GM18517 (cell line): ENCODE measurements at regions not wholly inside any gene's neighbourhood (a gene's known extent, or its start where the extent isn't known, plus 50 kb on each side); places are given as distances from the start of the nearest gene placed in this dataset.
"Not testable (repeated sequence)": the region's sequence is repeated elsewhere in the genome, so short reads cannot be mapped to it uniquely, and the experiment has no call there.

Source experiments
- ATAC-seq: cut with Tn5 transposase; IDR thresholded peaks from one replicate; pipeline ENCODE4 v1.9.1; 2021; ENCODE audit warnings: mild to moderate bottlenecking, moderate library complexity; ENCODE audit not compliant: unreplicated experiment

- no peak for ATAC-seq
Measured at GRCh38 chr2:223457301-223457700, 144.9 kb downstream of the SCG2 start.

GRCh38 chr2:223459328-223459939, 142.7 kb downstream of the SCG2 start:
- no peak for ATAC-seq

- no peak for ATAC-seq
Measured at GRCh38 chr2:223460209-223460608, 142.0 kb downstream of the SCG2 start.

DNA sequence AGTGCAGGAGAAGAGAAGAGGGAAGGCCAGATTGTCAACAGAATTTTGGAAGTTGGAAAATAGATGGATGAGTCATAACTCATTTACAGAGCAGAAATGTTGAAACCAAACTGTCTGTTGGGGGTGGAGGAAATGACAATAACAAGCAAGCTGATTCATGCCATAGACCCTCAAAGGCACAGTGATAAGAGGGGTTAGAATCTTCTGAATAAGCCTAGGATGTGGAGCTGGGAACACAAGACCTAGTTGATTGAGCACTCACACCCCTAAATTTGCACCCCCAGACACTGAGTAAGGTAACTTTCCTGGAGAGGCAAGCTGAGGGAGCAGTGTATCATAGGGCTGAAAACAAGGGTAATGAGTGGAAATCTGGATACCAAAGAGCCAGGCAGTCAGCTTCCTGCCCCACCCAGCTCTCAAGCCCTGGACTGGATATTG, 141.4 kb downstream of the SCG2 start:
- ATAC-seq, result no peak

DNA sequence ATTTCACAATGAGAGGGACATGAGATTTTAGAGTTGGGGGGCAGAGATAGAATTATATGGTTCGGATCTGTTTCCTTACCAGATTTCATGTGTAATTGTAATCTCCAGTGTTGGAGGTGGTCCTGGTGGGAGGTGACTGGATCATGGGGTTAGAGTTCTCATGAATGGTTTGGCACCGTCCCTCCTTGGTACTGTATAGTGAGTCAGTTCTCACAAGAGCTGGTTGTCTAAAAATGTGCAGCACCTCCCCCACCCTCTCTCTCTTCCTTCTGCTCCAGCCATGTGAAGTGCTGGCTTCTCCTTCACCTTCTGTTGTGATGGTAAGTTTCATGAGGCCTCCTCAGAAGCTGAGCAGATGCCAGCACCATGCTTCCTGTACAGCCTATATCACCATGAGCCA, 138.1 kb downstream of the SCG2 start:
- no peak for ATAC-seq

DNA sequence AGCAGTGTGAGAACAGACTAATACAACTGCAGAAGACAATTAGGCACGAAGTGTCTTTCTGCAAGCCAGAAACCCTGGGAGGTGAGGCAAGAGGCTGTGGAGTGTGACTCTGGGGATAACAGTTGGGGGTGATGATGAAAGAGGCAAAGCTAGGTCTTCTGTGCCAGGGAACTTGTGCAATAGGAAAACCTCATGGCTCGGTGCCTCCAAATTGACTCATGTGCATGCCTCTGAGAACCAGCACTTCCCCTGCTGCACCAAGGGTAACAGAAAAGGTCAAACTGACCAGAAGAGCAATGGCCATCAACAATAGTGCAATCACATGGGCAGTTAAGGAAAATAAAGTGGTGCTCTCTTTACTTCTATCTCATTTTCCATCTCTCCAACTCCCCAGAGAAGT, 136.4 kb downstream of the SCG2 start:
- ATAC-seq, result no peak

GRCh38 chr2:223467196-223467595, 135.0 kb downstream of the SCG2 start:
- ATAC-seq, result no peak

GRCh38 chr2:223469270-223470046, 132.7 kb downstream of the SCG2 start:
- no peak for ATAC-seq

DNA sequence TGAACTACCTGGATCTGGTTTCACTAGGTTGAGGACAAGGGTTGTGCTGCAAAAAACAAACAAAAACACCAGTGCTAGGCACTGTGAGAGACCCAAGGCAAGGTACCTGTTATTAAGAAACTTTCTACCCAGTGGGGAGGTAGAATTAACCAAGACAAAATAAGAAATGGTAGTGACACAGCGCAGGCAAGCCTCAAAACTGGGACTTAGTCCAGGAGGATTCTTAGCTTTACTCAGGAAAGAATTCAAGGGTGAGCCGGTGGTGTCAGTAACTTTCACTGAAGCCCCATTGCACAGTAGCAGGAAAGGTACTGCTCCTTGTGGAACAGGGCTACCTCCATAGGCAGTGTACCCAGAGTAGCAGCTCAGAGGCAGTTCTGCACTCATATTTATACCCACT, 131.6 kb downstream of the SCG2 start:
- ATAC-seq, result no peak

DNA sequence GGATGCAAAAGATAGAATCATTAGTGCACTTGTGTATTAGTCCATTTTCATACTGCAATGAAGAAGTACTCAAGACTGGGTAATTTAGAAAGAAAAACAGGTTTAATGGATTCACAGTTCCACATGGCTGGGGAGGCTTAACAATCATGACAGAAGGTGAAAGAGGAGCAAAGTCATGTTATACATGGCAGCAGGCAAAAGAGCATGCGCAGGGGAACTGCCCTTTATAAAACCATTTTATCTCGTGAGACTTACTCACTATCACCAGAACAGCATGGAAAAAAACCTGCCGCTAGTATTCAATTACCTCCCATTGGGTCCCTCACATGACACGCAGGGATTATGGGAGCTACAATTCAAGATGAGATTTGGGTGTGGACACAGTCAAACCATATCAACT, 129.4 kb downstream of the SCG2 start:
- no peak for ATAC-seq

- no peak for ATAC-seq
Measured at GRCh38 chr2:223474893-223475292, 127.3 kb downstream of the SCG2 start.

- ATAC-seq, result no peak
Measured at GRCh38 chr2:223475901-223476300, 126.3 kb downstream of the SCG2 start.

GRCh38 chr2:223477318-223477717, 124.8 kb downstream of the SCG2 start:
- ATAC-seq, result no peak

DNA sequence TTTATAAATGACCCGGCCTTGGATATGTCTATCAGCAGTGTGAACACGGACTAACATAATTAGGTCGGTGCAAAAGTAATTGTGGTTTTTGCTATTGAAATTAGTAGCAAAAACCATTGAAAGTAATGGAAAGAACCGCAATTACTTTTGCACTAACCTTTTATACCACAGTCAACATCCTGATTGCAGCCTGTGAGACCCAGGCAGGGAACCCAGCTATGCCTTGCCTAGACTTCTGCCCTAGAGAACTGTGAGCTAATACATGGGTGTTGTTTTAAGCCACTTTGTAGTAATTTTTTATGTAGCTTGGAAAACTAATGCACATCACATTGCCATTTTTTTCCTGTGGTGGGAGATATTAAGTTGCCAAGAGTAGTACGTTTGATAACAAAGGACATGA, 120.7 kb downstream of the SCG2 start:
- no peak for ATAC-seq

GRCh38 chr2:223486751-223487150, 115.4 kb downstream of the SCG2 start:
- no peak for ATAC-seq

- no peak for ATAC-seq
Measured at GRCh38 chr2:223487214-223487846, 114.8 kb downstream of the SCG2 start.

DNA sequence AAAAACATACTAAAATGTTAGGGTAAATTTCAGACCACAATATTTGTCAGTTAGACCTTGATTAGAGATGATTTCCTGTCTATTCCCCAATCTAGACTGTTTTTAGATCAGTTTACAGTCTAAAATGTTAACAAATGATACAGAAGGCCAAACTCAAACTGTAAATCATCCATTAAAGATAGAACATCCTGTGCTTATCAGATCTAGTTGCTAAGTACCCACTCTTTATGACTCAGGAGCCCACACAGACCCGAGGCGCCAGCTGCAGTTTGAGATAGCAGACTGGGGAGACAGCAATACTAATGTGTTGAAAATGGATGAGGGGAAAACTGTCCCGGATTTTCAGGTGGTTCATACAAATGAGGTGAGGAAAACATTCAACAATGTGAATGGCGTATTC, 113.3 kb downstream of the SCG2 start:
- no peak for ATAC-seq

- no peak for ATAC-seq
Measured at GRCh38 chr2:223494496-223494895, 107.7 kb downstream of the SCG2 start.

DNA sequence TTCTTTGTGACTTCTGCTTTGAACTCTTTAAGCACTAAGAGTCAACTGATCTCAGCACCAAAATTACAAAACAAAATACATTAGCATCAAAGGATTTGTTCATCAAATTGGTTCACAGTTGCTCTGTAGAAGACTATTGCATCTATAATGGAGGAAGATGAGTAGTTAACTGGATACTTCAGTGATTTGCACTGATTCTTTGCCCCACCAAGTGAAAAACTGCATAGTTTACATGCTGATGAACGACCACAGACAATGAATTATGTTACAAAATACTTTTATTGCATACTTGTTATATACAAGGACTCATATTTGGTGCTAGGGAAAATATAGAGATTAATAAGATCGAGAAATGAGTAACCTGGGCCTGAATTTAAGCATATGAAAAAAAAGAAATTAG, 107.2 kb downstream of the SCG2 start:
- ATAC-seq, result no peak

GRCh38 chr2:223496853-223497252, 105.3 kb downstream of the SCG2 start:
- not testable (repeated sequence) for ATAC-seq

GRCh38 chr2:223500709-223501108, 101.5 kb downstream of the SCG2 start:
- ATAC-seq, result no peak

DNA sequence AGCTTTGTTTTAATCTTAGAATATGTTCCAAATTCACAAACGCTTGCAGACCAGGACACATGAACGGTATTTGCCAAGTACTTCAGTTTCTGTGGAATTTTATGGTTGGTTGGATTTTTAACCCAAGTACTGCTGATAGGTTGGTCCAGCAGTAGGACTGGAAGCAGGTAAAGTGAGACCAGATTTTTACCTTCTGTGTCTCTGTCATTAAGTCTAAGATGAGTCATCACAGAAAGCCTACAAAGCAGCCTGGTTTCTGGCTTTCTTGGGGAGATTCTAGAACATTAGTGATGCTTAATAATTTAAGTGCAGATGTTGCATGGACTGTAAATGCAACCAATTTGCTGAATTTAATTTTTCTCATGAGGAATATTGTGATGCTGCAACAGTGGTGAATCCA, 100.5 kb downstream of the SCG2 start:
- no peak for ATAC-seq
